ENCODE measurements at regions not wholly inside any gene's neighbourhood (a gene's known extent, or its start where the extent isn't known, plus 50 kb on each side); places are given as distances from the start of the nearest gene placed in this dataset.

DNA sequence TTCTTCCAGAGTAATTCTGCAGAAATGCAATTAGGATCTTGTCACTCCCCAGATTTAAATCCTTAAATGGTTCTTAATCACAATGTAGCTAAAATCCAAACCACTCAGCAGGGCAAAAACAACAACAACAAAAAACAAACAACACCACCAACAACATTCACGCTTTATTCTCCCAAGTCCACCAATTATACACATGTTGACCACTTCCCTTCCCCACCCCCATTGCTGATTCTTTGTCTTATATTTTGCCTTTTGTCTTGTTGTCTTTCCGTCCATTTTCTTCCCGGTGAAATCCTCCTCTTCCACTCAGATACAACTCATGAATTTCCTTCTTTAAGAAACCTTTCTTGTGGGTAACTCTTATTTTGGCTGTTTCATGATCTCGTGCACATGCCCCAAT is 902.8 kb downstream of the EPHA4 start:
- TF ChIP-seq CTBP1 (IDR thresholded peaks at IDR 0.05; ENCODE audit: borderline replicate concordance) (no peak), BHLHE40 (IDR thresholded peaks at IDR 0.05; ENCODE audit: borderline replicate concordance) (no peak), FOXM1 (IDR thresholded peaks at IDR 0.05; ENCODE audit: borderline replicate concordance) (no peak), SUZ12 (IDR thresholded peaks at IDR 0.05) (no peak), TARDBP (IDR thresholded peaks at IDR 0.05) (no peak), SP1 (IDR thresholded peaks at IDR 0.05) (no peak), ELF4 (IDR thresholded peaks at IDR 0.05) (no peak)
- TF ChIP-seq, protein P1, sequence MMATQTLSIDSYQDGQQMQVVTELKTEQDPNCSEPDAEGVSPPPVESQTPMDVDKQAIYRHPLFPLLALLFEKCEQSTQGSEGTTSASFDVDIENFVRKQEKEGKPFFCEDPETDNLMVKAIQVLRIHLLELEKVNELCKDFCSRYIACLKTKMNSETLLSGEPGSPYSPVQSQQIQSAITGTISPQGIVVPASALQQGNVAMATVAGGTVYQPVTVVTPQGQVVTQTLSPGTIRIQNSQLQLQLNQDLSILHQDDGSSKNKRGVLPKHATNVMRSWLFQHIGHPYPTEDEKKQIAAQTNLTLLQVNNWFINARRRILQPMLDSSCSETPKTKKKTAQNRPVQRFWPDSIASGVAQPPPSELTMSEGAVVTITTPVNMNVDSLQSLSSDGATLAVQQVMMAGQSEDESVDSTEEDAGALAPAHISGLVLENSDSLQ (IDR thresholded peaks at IDR 0.05), result no peak

Measured in HEK293T (cell line).